ENCODE measurements at regions not wholly inside any gene's neighbourhood (a gene's known extent, or its start where the extent isn't known, plus 50 kb on each side); places are given as distances from the start of the nearest gene placed in this dataset.

GRCh38 chr3:171979081-171979480 is 60.3 kb upstream of the FNDC3B start:
- no peak for TF ChIP-seq POLR2AphosphoS5 (IDR thresholded peaks at IDR 0.05; ENCODE audit: borderline replicate concordance, low read depth, low read length)
- TF ChIP-seq EZH2 (IDR thresholded peaks at IDR 0.05) = no peak
- no peak for TF ChIP-seq FOXP2 (optimal IDR thresholded peaks at IDR 0.05; ENCODE audit: control extremely low read depth, extremely low read length, insufficient read depth)
